ENCODE measurements at regions not wholly inside any gene's neighbourhood (a gene's known extent, or its start where the extent isn't known, plus 50 kb on each side); places are given as distances from the start of the nearest gene placed in this dataset.

DNA sequence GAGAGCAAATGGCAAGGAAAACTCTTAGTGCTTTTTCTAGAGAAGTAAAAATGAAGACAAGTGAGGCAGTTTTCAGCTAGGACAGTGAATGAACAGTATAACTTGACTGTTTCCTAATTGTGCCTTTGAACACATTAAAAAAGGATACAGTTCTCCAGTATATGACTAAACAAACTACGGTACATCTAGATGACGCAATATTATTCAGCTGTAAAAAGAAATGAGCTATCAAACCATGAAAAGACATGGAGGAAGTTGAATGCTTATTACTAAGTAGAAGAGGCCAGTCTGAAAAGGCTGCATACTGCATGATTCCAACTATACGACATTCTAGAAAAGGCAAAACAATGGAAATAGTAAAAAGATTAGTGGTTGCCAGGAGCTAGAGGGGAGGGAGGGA, 206.3 kb downstream of the SIPA1L2 start:
- no peak overlapping the region for H3K9ac ChIP-seq
- H3K4me3 ChIP-seq = no peak overlapping the region
- TF ChIP-seq EZH2 (IDR thresholded peaks at IDR 0.05) = no peak
- TF ChIP-seq EZH2phosphoT487 (IDR thresholded peaks at IDR 0.05) = no peak
- TF ChIP-seq, protein P1, sequence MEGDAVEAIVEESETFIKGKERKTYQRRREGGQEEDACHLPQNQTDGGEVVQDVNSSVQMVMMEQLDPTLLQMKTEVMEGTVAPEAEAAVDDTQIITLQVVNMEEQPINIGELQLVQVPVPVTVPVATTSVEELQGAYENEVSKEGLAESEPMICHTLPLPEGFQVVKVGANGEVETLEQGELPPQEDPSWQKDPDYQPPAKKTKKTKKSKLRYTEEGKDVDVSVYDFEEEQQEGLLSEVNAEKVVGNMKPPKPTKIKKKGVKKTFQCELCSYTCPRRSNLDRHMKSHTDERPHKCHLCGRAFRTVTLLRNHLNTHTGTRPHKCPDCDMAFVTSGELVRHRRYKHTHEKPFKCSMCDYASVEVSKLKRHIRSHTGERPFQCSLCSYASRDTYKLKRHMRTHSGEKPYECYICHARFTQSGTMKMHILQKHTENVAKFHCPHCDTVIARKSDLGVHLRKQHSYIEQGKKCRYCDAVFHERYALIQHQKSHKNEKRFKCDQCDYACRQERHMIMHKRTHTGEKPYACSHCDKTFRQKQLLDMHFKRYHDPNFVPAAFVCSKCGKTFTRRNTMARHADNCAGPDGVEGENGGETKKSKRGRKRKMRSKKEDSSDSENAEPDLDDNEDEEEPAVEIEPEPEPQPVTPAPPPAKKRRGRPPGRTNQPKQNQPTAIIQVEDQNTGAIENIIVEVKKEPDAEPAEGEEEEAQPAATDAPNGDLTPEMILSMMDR (IDR thresholded peaks at IDR 0.05) = no peak
- H3K4me3 Mint-ChIP-seq = no peak overlapping the region
- no peaks in the 10 kb centered on the region for H3K27me3 ChIP-seq
- H3K9me3 Mint-ChIP-seq = no peaks in the 10 kb centered on the region
- H3K36me3 Mint-ChIP-seq = peaks cover 74% of the 10 kb centered on the region
- H3K9me3 ChIP-seq (ENCODE audit: low read depth) = no peaks in the 10 kb centered on the region
- H3K4me1 ChIP-seq = no peaks in the 10 kb centered on the region
- no peak overlapping the region for H3K4me2 ChIP-seq
- H3K27me3 Mint-ChIP-seq (ENCODE audit: insufficient read depth, low read depth) = no peaks in the 10 kb centered on the region
- H3K27ac Mint-ChIP-seq = no peak overlapping the region
- no peaks in the 10 kb centered on the region for H3K36me3 ChIP-seq
- DNase-seq (ENCODE audit: low spot score) = no peak
- H3K4me1 Mint-ChIP-seq = peaks cover 2% of the 10 kb centered on the region
- no peaks in the 10 kb centered on the region for H3K79me2 ChIP-seq (ENCODE audit: low read depth)
- H3F3A ChIP-seq (ENCODE audit: low read depth) = no peaks in the 10 kb centered on the region
- H2AFZ ChIP-seq (replicated peaks) = no peak overlapping the region
- no peak overlapping the region for H3K27ac ChIP-seq
- H4K20me1 ChIP-seq (ENCODE audit: low read depth) = no peaks in the 10 kb centered on the region

DNA sequence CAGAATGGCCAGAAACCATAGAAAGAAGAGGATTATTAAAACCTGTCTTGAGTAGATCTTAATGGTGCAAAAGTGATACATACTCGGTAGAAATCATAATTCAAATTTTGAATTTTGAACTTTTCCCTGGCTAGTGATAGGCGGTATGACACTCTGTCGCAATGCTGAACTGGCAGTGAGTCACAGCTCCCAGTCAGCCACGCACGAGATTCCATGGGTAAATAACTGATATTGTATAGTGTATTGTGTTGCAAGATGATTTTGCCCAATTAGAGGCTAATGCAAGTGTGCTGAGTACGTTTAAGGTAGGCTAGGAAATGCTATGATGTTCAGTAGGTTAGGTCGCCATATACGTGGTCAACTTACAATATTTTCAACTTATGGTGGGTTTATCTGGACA, 207.0 kb downstream of the SIPA1L2 start:
- Mint-ChIP-seq H3K9me3 (no peaks in the 10 kb centered on the region), H3K27ac (no peak overlapping the region), H3K4me1 (peaks cover 4% of the 10 kb centered on the region), H3K36me3 (peaks cover 75% of the 10 kb centered on the region), H3K27me3 (ENCODE audit: insufficient read depth, low read depth) (no peaks in the 10 kb centered on the region), H3K4me3 (no peak overlapping the region)
- H3K9ac ChIP-seq = no peak overlapping the region
- H3K4me1 ChIP-seq = no peaks in the 10 kb centered on the region
- no peak for DNase-seq (ENCODE audit: low spot score)
- no peak overlapping the region for H2AFZ ChIP-seq (replicated peaks)
- no peaks in the 10 kb centered on the region for H3K36me3 ChIP-seq
- H3K27ac ChIP-seq = no peak overlapping the region
- H3K4me3 ChIP-seq = no peak overlapping the region
- no peaks in the 10 kb centered on the region for H3K9me3 ChIP-seq (ENCODE audit: low read depth)
- H3K27me3 ChIP-seq = no peaks in the 10 kb centered on the region
- TF ChIP-seq EZH2phosphoT487 (IDR thresholded peaks at IDR 0.05) = no peak
- H3K4me2 ChIP-seq = no peak overlapping the region
- no peaks in the 10 kb centered on the region for H3K79me2 ChIP-seq (ENCODE audit: low read depth)
- no peaks in the 10 kb centered on the region for H3F3A ChIP-seq (ENCODE audit: low read depth)
- H4K20me1 ChIP-seq (ENCODE audit: low read depth) = no peaks in the 10 kb centered on the region

DNA sequence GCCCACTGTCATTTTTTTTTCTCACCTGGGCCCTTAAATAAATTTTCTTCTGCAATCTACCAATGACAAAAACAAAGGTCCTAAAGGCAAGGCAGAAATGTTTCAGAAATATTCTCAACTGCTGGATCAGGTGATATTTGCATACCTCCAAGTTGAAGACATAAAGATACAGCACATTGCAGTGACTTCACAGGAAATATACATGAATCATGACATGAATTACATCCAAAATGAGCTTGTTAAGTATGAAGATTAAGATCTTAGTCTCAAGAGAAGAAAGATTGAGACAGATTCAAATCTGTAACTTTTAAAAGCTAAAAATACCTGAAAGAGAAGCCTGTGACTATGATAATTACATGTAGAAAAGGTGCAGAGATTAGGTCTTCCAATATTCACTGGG, 207.8 kb downstream of the SIPA1L2 start:
- Histone ChIP-seq H3K9ac (no peak overlapping the region), H3K79me2 (ENCODE audit: low read depth) (no peaks in the 10 kb centered on the region), H3K4me3 (no peak overlapping the region), H3F3A (ENCODE audit: low read depth) (no peaks in the 10 kb centered on the region), H3K9me3 (ENCODE audit: low read depth) (no peaks in the 10 kb centered on the region), H3K36me3 (no peaks in the 10 kb centered on the region), H3K4me1 (no peaks in the 10 kb centered on the region), H2AFZ (replicated peaks) (no peak overlapping the region), H4K20me1 (ENCODE audit: low read depth) (no peaks in the 10 kb centered on the region), H3K27ac (no peak overlapping the region), H3K4me2 (no peak overlapping the region), H3K27me3 (no peaks in the 10 kb centered on the region)
- Mint-ChIP-seq H3K9me3 (no peaks in the 10 kb centered on the region), H3K27me3 (ENCODE audit: insufficient read depth, low read depth) (no peaks in the 10 kb centered on the region), H3K27ac (no peak overlapping the region), H3K4me1 (peaks cover 11% of the 10 kb centered on the region), H3K4me3 (no peak overlapping the region), H3K36me3 (peaks cover 81% of the 10 kb centered on the region)
- TF ChIP-seq EZH2 (IDR thresholded peaks at IDR 0.05) = no peak
- TF ChIP-seq EZH2phosphoT487 (IDR thresholded peaks at IDR 0.05) = no peak
- TF ChIP-seq, protein P1 (IDR thresholded peaks at IDR 0.05) = no peak
- no peak for DNase-seq (ENCODE audit: low spot score)

DNA sequence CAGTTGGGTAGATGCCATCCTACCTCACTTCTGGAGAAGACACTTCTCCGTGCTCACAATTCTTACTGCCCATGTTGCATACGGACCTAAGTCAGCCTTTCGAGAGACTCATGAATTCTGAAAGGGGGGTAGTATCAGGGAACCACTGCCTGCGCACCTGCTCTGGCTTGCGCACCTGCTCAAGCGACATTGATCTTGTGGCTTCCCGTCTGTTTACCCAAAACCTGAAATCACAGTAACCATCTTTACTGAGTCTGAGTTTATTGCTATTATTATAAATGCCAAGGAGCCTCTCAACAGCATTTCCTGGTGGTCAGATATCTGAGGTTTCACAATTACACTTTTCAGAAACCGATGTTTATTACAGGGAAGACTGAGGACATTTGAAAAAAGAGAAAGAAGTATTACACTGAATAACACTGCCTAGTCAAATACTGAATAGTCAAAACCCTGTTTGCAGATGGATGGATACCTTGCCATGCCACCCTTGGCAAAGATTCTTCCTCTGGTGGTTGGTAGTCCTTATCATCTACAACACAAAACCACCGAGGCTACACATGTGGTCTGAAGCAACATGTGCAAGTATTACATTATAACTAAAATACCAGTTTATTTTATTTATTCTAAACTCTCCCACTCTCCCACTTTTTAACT, 208.7 kb downstream of the SIPA1L2 start:
- H3K9ac ChIP-seq = no peak overlapping the region
- Mint-ChIP-seq H3K4me1 (peaks cover 11% of the 10 kb centered on the region), H3K4me3 (no peak overlapping the region), H3K36me3 (peaks cover 77% of the 10 kb centered on the region), H3K27ac (no peak overlapping the region), H3K27me3 (ENCODE audit: insufficient read depth, low read depth) (no peaks in the 10 kb centered on the region), H3K9me3 (no peaks in the 10 kb centered on the region)
- no peaks in the 10 kb centered on the region for H3K9me3 ChIP-seq (ENCODE audit: low read depth)
- no peaks in the 10 kb centered on the region for H4K20me1 ChIP-seq (ENCODE audit: low read depth)
- H3F3A ChIP-seq (ENCODE audit: low read depth) = no peaks in the 10 kb centered on the region
- H3K4me2 ChIP-seq = no peak overlapping the region
- no peak overlapping the region for H3K27ac ChIP-seq
- TF ChIP-seq, protein P1 (IDR thresholded peaks at IDR 0.05) = no peak
- TF ChIP-seq EZH2phosphoT487 (IDR thresholded peaks at IDR 0.05) (no peak), EZH2 (IDR thresholded peaks at IDR 0.05) (no peak)
- DNase-seq (ENCODE audit: low spot score) = no peak
- H3K4me3 ChIP-seq = no peak overlapping the region
- H3K27me3 ChIP-seq = no peaks in the 10 kb centered on the region
- H2AFZ ChIP-seq (replicated peaks) = no peak overlapping the region
- H3K36me3 ChIP-seq = no peaks in the 10 kb centered on the region
- no peaks in the 10 kb centered on the region for H3K4me1 ChIP-seq
- H3K79me2 ChIP-seq (ENCODE audit: low read depth) = no peaks in the 10 kb centered on the region
